HEK293T (cell line): ENCODE measurements at regions not wholly inside any gene's neighbourhood (a gene's known extent, or its start where the extent isn't known, plus 50 kb on each side); places are given as distances from the start of the nearest gene placed in this dataset.

ENCODE experiments used
- CTCF ChIA-PET: fragments of 350-600 bp; formaldehyde crosslinking; extraction: SDS; loops from one replicate; lab custom pipeline; 2021; ENCODE audit warnings: antibody characterized with exemption, inconsistent platforms; lab: Yijun Ruan, JAX
- POLR2A ChIA-PET: fragments of 350-600 bp; formaldehyde crosslinking; extraction: SDS; loops from one replicate; lab custom pipeline; 2020; ENCODE audit warnings: antibody characterized with exemption, inconsistent platforms; lab: Yijun Ruan, JAX
- DNase-seq: peaks from one replicate; pipeline ENCODE4 v3.0.0; 2012; ENCODE audit warnings: mixed read lengths; ENCODE audit errors: extremely low spot score
- ARNT ChIP-seq: fragments of 450-650 bp; IDR thresholded peaks from 2 replicates; pipeline ENCODE4 v1.6.1; 2017; ENCODE audit warnings: mild to moderate bottlenecking
- BHLHE40 ChIP-seq: fragments of 450-650 bp; IDR thresholded peaks from 2 replicates; pipeline ENCODE4 v1.6.1; 2016; ENCODE audit warnings: mild to moderate bottlenecking, moderate library complexity, borderline replicate concordance
- CTBP1 ChIP-seq: fragments of 450-650 bp; IDR thresholded peaks from 2 replicates; pipeline ENCODE4 v1.6.1; 2016; ENCODE audit warnings: borderline replicate concordance
- ELF4 ChIP-seq: fragments of 450-650 bp; IDR thresholded peaks from 2 replicates; pipeline ENCODE4 v1.6.1; 2017; ENCODE audit warnings: antibody characterized with exemption
- FOXA1 ChIP-seq: fragments of 450-650 bp; IDR thresholded peaks from 2 replicates; pipeline ENCODE4 v1.6.1; 2016; ENCODE audit warnings: mild to moderate bottlenecking
- FOXK2 ChIP-seq: fragments of 450-650 bp; IDR thresholded peaks from 2 replicates; pipeline ENCODE4 v1.6.1; 2016; ENCODE audit warnings: mild to moderate bottlenecking
- FOXM1 ChIP-seq: fragments of 450-650 bp; IDR thresholded peaks from 2 replicates; pipeline ENCODE4 v1.6.1; 2017; ENCODE audit warnings: mild to moderate bottlenecking, borderline replicate concordance
- HDGF ChIP-seq: fragments of 450-650 bp; IDR thresholded peaks from 2 replicates; pipeline ENCODE4 v1.6.1; 2017; ENCODE audit warnings: antibody characterized with exemption, borderline replicate concordance
- L3MBTL2 ChIP-seq: fragments of 450-650 bp; conservative IDR thresholded peaks from 2 replicates; pipeline ENCODE4 v1.6.1; 2016; ENCODE audit warnings: mild to moderate bottlenecking
- LEF1 ChIP-seq: fragments of 450-650 bp; IDR thresholded peaks from 2 replicates; pipeline ENCODE4 v1.6.1; 2017; ENCODE audit warnings: mild to moderate bottlenecking, borderline replicate concordance
- NFRKB ChIP-seq: fragments of 450-650 bp; IDR thresholded peaks from 2 replicates; pipeline ENCODE4 v1.6.1; 2016; ENCODE audit warnings: mild to moderate bottlenecking, moderate library complexity
- PKNOX1 ChIP-seq: fragments of 450-650 bp; IDR thresholded peaks from 2 replicates; pipeline ENCODE4 v1.6.1; 2016
- SP1 ChIP-seq: fragments of 450-650 bp; IDR thresholded peaks from 2 replicates; pipeline ENCODE4 v1.6.1; 2017
- SUZ12 ChIP-seq: fragments of 450-650 bp; IDR thresholded peaks from 2 replicates; pipeline ENCODE4 v1.6.1; 2016; ENCODE audit warnings: mild to moderate bottlenecking
- TARDBP ChIP-seq: fragments of 450-650 bp; IDR thresholded peaks from 2 replicates; pipeline ENCODE4 v1.6.1; 2016
- ZNF384 ChIP-seq: fragments of 450-650 bp; IDR thresholded peaks from 2 replicates; pipeline ENCODE4 v1.6.1; 2016

DNA sequence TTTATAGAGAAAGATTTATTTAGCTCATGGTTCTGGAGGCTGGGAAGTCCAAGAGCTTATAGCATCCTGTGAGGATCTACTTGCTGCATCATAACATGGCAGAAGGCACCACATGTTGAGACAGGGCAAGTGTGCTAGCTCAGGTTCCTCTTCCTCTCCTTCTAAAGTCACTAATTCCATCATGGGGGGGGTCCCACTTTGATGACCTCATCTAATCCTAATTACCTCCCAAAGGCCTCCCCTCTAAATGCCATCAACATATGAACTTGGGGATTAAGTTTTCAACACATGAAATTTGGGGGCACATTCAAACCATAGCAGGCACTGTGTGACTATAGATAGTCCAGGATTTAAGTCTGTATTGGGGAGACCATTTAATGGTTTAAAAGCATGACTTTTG lies 297.1 kb upstream of the ROPN1 start:
- DNase-seq = no peak
- POLR2A ChIA-PET = no interaction called here
- no peak for TF ChIP-seq FOXM1
- no peak for TF ChIP-seq CTBP1
- CTCF ChIA-PET = no interaction called here

DNA sequence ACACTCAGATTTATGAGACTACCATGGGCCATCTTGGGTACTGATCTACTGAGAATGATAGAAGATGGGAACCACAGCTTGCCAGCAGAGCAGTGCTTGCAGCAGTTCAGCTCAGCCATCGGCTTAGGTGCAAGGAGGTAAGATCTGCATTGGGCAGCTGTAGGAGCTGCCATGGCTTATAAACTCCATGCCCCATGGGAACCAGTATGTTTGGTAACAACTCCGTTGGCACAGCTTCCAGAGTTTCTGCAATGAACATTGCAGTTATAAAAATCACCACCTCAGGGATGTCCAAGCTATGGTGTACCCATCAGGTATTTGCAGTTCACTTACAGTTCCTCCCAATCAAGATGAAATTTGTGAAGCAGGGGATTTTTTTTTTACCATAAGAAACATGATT lies 299.1 kb upstream of the ROPN1 start:
- CTCF ChIA-PET = no interaction called here
- POLR2A ChIA-PET = no interaction called here

GRCh38 chr3:124292329-124292728 lies 300.4 kb upstream of the ROPN1 start:
- TF ChIP-seq FOXK2 = no peak
- TF ChIP-seq NFRKB = no peak
- TF ChIP-seq CTBP1 = no peak
- no peak for TF ChIP-seq L3MBTL2
- TF ChIP-seq LEF1 = no peak
- TF ChIP-seq SP1 = no peak
- no peak for TF ChIP-seq PKNOX1
- TF ChIP-seq FOXM1 = no peak
- no peak for TF ChIP-seq SUZ12
- no peak for TF ChIP-seq FOXA1
- no peak for TF ChIP-seq HDGF
- no peak for TF ChIP-seq TARDBP
- TF ChIP-seq ARNT = no peak
- TF ChIP-seq ZNF384 = no peak
- no peak for TF ChIP-seq BHLHE40
- TF ChIP-seq ELF4 = no peak
- no peak for DNase-seq
- ChIA-PET POLR2A (no interaction called here), CTCF (no interaction called here)

More for the DNA sequence above, 299.1 kb upstream of the ROPN1 start:
- no peak for DNase-seq
- no peak for TF ChIP-seq CTBP1
- no peak for TF ChIP-seq PKNOX1
- no peak for TF ChIP-seq ELF4
- no peak for TF ChIP-seq TARDBP
- TF ChIP-seq SP1 = no peak
- TF ChIP-seq BHLHE40 = no peak
- TF ChIP-seq FOXM1 = no peak
- no peak for TF ChIP-seq SUZ12
- no peak for TF ChIP-seq NFRKB
- no peak for TF ChIP-seq FOXA1
- no peak for TF ChIP-seq ARNT
- no peak for TF ChIP-seq ZNF384
- no peak for TF ChIP-seq LEF1
- no peak for TF ChIP-seq L3MBTL2

GRCh38 chr3:124293584-124293983 lies 301.7 kb upstream of the ROPN1 start:
- POLR2A ChIA-PET = no interaction called here
- DNase-seq = no peak
- no peak for TF ChIP-seq TARDBP
- no peak for TF ChIP-seq SP1
- CTCF ChIA-PET = no interaction called here

DNA sequence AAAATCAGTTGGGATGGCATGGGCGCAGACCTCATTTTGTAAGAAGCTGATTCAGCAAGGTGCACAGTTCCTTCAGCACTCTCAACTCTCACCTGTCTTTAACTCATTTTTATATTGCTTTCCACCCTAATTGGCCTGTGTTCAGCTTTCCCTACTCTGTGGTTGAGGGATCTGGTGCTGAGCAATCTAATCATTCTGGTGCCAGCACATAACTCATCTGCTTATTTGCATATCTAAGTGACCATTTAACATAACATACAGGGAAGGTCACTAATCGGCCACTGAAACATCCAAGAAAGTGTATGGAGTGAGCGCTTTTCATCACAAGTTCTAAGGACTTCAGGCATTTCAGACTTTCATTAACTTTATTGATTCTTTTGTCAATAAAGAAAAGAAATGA lies 303.4 kb upstream of the ROPN1 start:
- TF ChIP-seq FOXM1 = no peak
- TF ChIP-seq FOXA1 = no peak
- no peak for TF ChIP-seq LEF1
- no peak for TF ChIP-seq FOXK2
- no peak for TF ChIP-seq L3MBTL2
- CTCF ChIA-PET = no interaction called here
- no peak for DNase-seq
- POLR2A ChIA-PET = no interaction called here

GRCh38 chr3:124296406-124296805 lies 304.5 kb upstream of the ROPN1 start:
- no peak for DNase-seq
- TF ChIP-seq NFRKB (no peak), TARDBP (no peak), CTBP1 (no peak), ARNT (no peak), PKNOX1 (no peak), SUZ12 (no peak), SP1 (no peak), FOXA1 (no peak), LEF1 (no peak), ELF4 (no peak), BHLHE40 (no peak), FOXK2 (no peak), FOXM1 (no peak), ZNF384 (no peak), L3MBTL2 (no peak)
- ChIA-PET CTCF (no interaction called here), POLR2A (no interaction called here)
